Stomach (tissue), 8 donors: ENCODE measurements at regions not wholly inside any gene's neighbourhood (a gene's known extent, or its start where the extent isn't known, plus 50 kb on each side); places are given as distances from the start of the nearest gene placed in this dataset.

Experiments used
- DNase-seq, 2 donors: peaks; one replicate each; pipeline versions ENCODE4 v3.0.0 to v3.0.0-alpha.2; 2013 to 2019
- H3K27ac ChIP-seq, 5 donors: fragments of 200-600 bp in 4 of 5; sonication (generic) in 4 of 5; one replicate each; pipeline ENCODE4 v1.5.1; 2013 to 2019; ENCODE audit warnings: mild to moderate bottlenecking in 1 of 5, moderate library complexity in 1 of 5
- H3K27me3 ChIP-seq, 3 donors: fragments of 200-600 bp; sonication (generic); one replicate each; pipeline ENCODE4 v1.5.1; 2017 to 2019; ENCODE audit warnings: mixed run types in 1 of 3
- H3K36me3 ChIP-seq, 4 donors: fragments of 200-600 bp; sonication (generic); 1 replicate in 3 of 4; 2 replicates in 1 of 4; pipeline ENCODE4 v1.5.1; 2016 to 2019
- H3K4me1 ChIP-seq, 4 donors: fragments of 200-600 bp; sonication (generic); one replicate each; pipeline ENCODE4 v1.5.1; 2016 to 2019
- H3K4me3 ChIP-seq, 4 donors: fragments of 200-600 bp; sonication (generic) in 3 of 4; one replicate each; pipeline ENCODE4 v1.5.1; 2016 to 2019; ENCODE audit warnings: mild to moderate bottlenecking in 1 of 4
- H3K9me3 ChIP-seq, 4 donors: fragments of 200-600 bp; sonication (generic); one replicate each; pipeline ENCODE4 v1.5.1; 2016 to 2019
- CTCF ChIP-seq, 7 experiments: fragments of 450-650 bp in 4 of 7; fragments of 200-600 bp in 3 of 7; sonication (generic) in 3 of 7; IDR thresholded peaks; one replicate each; pipeline ENCODE4 v1.5.1; 2016 to 2019; ENCODE audit warnings: antibody characterized with exemption in 7 of 7, control low read depth in 2 of 7, mild to moderate bottlenecking in 1 of 7
- EP300 ChIP-seq: sonication (generic); formaldehyde crosslinking; IDR thresholded peaks from one replicate; pipeline ENCODE4 v1.6.1; 2017; ENCODE audit warnings: antibody characterized with exemption
- POLR2A ChIP-seq, 4 donors: fragments of 450-650 bp; IDR thresholded peaks; one replicate each; pipeline ENCODE4 v1.6.1; 2016; ENCODE audit warnings: antibody characterized with exemption in 4 of 4, control low read depth in 2 of 4, mild to moderate bottlenecking in 1 of 4, moderate library complexity in 1 of 4
- POLR2AphosphoS5 ChIP-seq, 3 donors: sonication (generic); formaldehyde crosslinking; IDR thresholded peaks; one replicate each; pipeline ENCODE4 v1.6.1; 2016; ENCODE audit warnings: antibody characterized with exemption in 3 of 3
- WGBS, 5 donors: extraction: QIAGEN DNeasy Blood & Tissue Kit in 3 of 5; methylation state at CpG; one replicate each; pipeline versions ENCODE4 v1.1.5 to v1.1.7; 2013 to 2018; 5-methylcytosine and 5-hydroxymethylcytosine counted together
- intact Hi-C: fragments of 100-400 bp; cut with DNase I; formaldehyde crosslinking; loops from one replicate; pipeline ENCODE4 v1.15.1; 2023; ENCODE audit warnings: low total_unique reads
- donor health status: healthy with polysubstance abuse.
- donor health status: Bipolar disorder and iron deficiency.
- donor health status: healthy.

- Histone ChIP-seq H3K36me3 (no peaks in the 10 kb centered on the region), H3K27ac (no peak overlapping the region), H3K9me3 (peaks cover 0 to 5% (median 0%) of the 10 kb centered on the region in 4 donors), H3K4me1 (no peaks in the 10 kb centered on the region), H3K27me3 (no peaks in the 10 kb centered on the region), H3K4me3 (no peak overlapping the region)
- DNase-seq: no peak
- 73 to 82% (median 78%) methylated on average over 4 to 5 of the region's 5 CpGs for WGBS, 5 donors
- intact Hi-C loops: no loop called here
- no peak for TF ChIP-seq POLR2A (IDR thresholded peaks at IDR 0.05)
- no peak for TF ChIP-seq POLR2AphosphoS5 (IDR thresholded peaks at IDR 0.05)
- no peak for TF ChIP-seq EP300
- no peak for TF ChIP-seq CTCF (IDR thresholded peaks at IDR 0.05)
Measured at GRCh38 chr15:27690290-27690689, 408.8 kb downstream of the OCA2 start.

- TF ChIP-seq POLR2A (IDR thresholded peaks at IDR 0.05) (no peak), POLR2AphosphoS5 (IDR thresholded peaks at IDR 0.05) (no peak), EP300 (no peak), CTCF (IDR thresholded peaks at IDR 0.05) (no peak)
- H3K27me3 ChIP-seq: no peaks in the 10 kb centered on the region
- no peak for DNase-seq
- WGBS, 5 donors: 74 to 93% (median 77%) methylated on average over 7 of the region's 7 CpGs
- H3K4me1 ChIP-seq: no peaks in the 10 kb centered on the region
- H3K9me3 ChIP-seq: no peaks in the 10 kb centered on the region
- H3K36me3 ChIP-seq: no peaks in the 10 kb centered on the region
- H3K27ac ChIP-seq: no peak overlapping the region
- H3K4me3 ChIP-seq: no peak overlapping the region
- intact Hi-C loops: loop anchor here (10.0 kb wide), 1 partner anchor 208 kb away; no protein-coding TSS in a partner anchor
Measured at GRCh38 chr15:27686971-27687370, 412.1 kb downstream of the OCA2 start.

- no peak for TF ChIP-seq CTCF (IDR thresholded peaks at IDR 0.05)
- no peak for TF ChIP-seq POLR2AphosphoS5 (IDR thresholded peaks at IDR 0.05)
- TF ChIP-seq EP300: no peak
- WGBS, 5 donors: 51 to 62% (median 57%) methylated on average over 3 of the region's 3 CpGs
- H3K9me3 ChIP-seq: no peaks in the 10 kb centered on the region
- DNase-seq: no peak
- H3K27me3 ChIP-seq: no peaks in the 10 kb centered on the region
- no peak overlapping the region for H3K4me3 ChIP-seq
- no peaks in the 10 kb centered on the region for H3K36me3 ChIP-seq
- H3K4me1 ChIP-seq: no peaks in the 10 kb centered on the region
- no peak overlapping the region for H3K27ac ChIP-seq
- intact Hi-C loops: loop anchor here (10.0 kb wide), 1 partner anchor 208 kb away; no protein-coding TSS in a partner anchor
Measured at GRCh38 chr15:27686369-27686768, 412.7 kb downstream of the OCA2 start.

GRCh38 chr15:27685644-27686043 is 413.5 kb downstream of the OCA2 start:
- Histone ChIP-seq H3K27ac (no peak overlapping the region), H3K4me3 (no peak overlapping the region), H3K27me3 (no peaks in the 10 kb centered on the region), H3K36me3 (no peaks in the 10 kb centered on the region), H3K4me1 (no peaks in the 10 kb centered on the region), H3K9me3 (no peaks in the 10 kb centered on the region)
- DNase-seq: no peak
- intact Hi-C loops: loop anchor here (10.0 kb wide), 1 partner anchor 209 kb away; no protein-coding TSS in a partner anchor
- TF ChIP-seq POLR2A (IDR thresholded peaks at IDR 0.05) (no peak), CTCF (IDR thresholded peaks at IDR 0.05) (no peak), EP300 (no peak), POLR2AphosphoS5 (IDR thresholded peaks at IDR 0.05) (no peak)
- WGBS, 5 donors: 80 to 96% (median 91%) methylated on average over 5 to 6 of the region's 6 CpGs
